Mesenchymal stem cell (in vitro differentiated cells and primary cell): ENCODE measurements at regions not wholly inside any gene's neighbourhood (a gene's known extent, or its start where the extent isn't known, plus 50 kb on each side); places are given as distances from the start of the nearest gene placed in this dataset.

Experiments
- DNase-seq: peaks from one replicate; pipeline ENCODE4 v3.0.0-alpha.2; 2013
- H2AFZ ChIP-seq: one replicate; pipeline ENCODE4 v1.6.1; 2013; ENCODE audit warnings: low read depth, mild to moderate bottlenecking, control low read depth, inconsistent platforms, low read length, moderate library complexity
- H2AK5ac ChIP-seq: 2 replicates; pipeline ENCODE4 v1.6.1; 2013; ENCODE audit warnings: low read length, moderate library complexity, mild to moderate bottlenecking, inconsistent platforms; ENCODE audit not compliant: severe bottlenecking
- H2BK120ac ChIP-seq: one replicate; pipeline ENCODE4 v1.6.1; 2013; ENCODE audit warnings: low read depth, mild to moderate bottlenecking, inconsistent platforms, low read length, moderate library complexity
- H2BK12ac ChIP-seq, 2 experiments: one replicate each; pipeline ENCODE4 v1.6.1; 2013; ENCODE audit warnings: inconsistent platforms in 2 of 2, low read length in 2 of 2, mild to moderate bottlenecking in 2 of 2, moderate library complexity in 2 of 2, control low read depth in 1 of 2
- H2BK15ac ChIP-seq: one replicate; pipeline ENCODE4 v1.6.1; 2013; ENCODE audit warnings: mild to moderate bottlenecking, low read depth, inconsistent platforms; ENCODE audit not compliant: poor library complexity, severe bottlenecking
- H2BK5ac ChIP-seq: 2 replicates; pipeline ENCODE4 v1.6.1; 2013; ENCODE audit warnings: low read depth, mild to moderate bottlenecking, low read length, control low read depth, inconsistent platforms; ENCODE audit not compliant: poor library complexity, severe bottlenecking
- H3K14ac ChIP-seq, 2 experiments: one replicate each; pipeline ENCODE4 v1.6.1; 2013; ENCODE audit warnings: inconsistent platforms in 2 of 2, low read length in 2 of 2, control low read depth in 1 of 2, mild to moderate bottlenecking in 1 of 2, moderate library complexity in 1 of 2
- H3K18ac ChIP-seq, 2 experiments: one replicate each; pipeline ENCODE4 v1.6.1; 2013; ENCODE audit warnings: inconsistent platforms in 2 of 2, low read length in 2 of 2, control low read depth in 1 of 2, low read depth in 1 of 2, mild to moderate bottlenecking in 1 of 2
- H3K23ac ChIP-seq, 2 experiments: one replicate each; pipeline ENCODE4 v1.6.1; 2013; ENCODE audit warnings: inconsistent platforms in 2 of 2, low read length in 2 of 2, mild to moderate bottlenecking in 2 of 2, moderate library complexity in 2 of 2, control low read depth in 1 of 2
- H3K27ac ChIP-seq: 2 replicates; pipeline ENCODE4 v1.5.1; 2013; ENCODE audit warnings: mild to moderate bottlenecking, moderate library complexity, low read length, control low read depth, inconsistent platforms; ENCODE audit not compliant: poor library complexity, severe bottlenecking
- H3K27me3 ChIP-seq, 2 experiments: 2 replicates each; pipeline versions ENCODE4 v1.6.1 to v1.7.0; 2013; ENCODE audit warnings: low read length in 2 of 2, mild to moderate bottlenecking in 2 of 2, moderate library complexity in 2 of 2, control low read depth in 1 of 2, inconsistent platforms in 1 of 2; ENCODE audit not compliant: control insufficient read depth in 1 of 2, insufficient read depth in 1 of 2
- H3K36me3 ChIP-seq, 2 experiments: 2 replicates each; pipeline versions ENCODE4 v1.6.1 to v1.7.0; 2013; ENCODE audit warnings: low read length in 2 of 2, control low read depth in 1 of 2, inconsistent platforms in 1 of 2, low read depth in 1 of 2, mild to moderate bottlenecking in 1 of 2; ENCODE audit not compliant: insufficient read depth in 2 of 2, control insufficient read depth in 1 of 2
- H3K4ac ChIP-seq, 2 experiments: one replicate each; pipeline ENCODE4 v1.6.1; 2013; ENCODE audit warnings: inconsistent platforms in 2 of 2, low read length in 2 of 2, mild to moderate bottlenecking in 2 of 2, moderate library complexity in 2 of 2, control low read depth in 1 of 2, low read depth in 1 of 2
- H3K4me1 ChIP-seq: 2 replicates; pipeline ENCODE4 v1.6.1; 2013; ENCODE audit warnings: low read depth, low read length, control low read depth; ENCODE audit not compliant: control insufficient read depth, insufficient read depth
- H3K4me2 ChIP-seq: 2 replicates; pipeline ENCODE4 v1.6.1; 2013; ENCODE audit warnings: low read length, mild to moderate bottlenecking, inconsistent platforms; ENCODE audit not compliant: poor library complexity, severe bottlenecking
- H3K4me3 ChIP-seq, 2 experiments: 2 replicates each; pipeline versions ENCODE4 v1.5.1 to v1.7.0; 2013; ENCODE audit warnings: low read length in 2 of 2, mild to moderate bottlenecking in 2 of 2, control low read depth in 1 of 2, low read depth in 1 of 2; ENCODE audit not compliant: insufficient read depth in 1 of 2
- H3K79me1 ChIP-seq: replicated peaks from 2 replicates; pipeline ENCODE4 v1.6.1; 2013; ENCODE audit warnings: mild to moderate bottlenecking, control low read depth, low read length, inconsistent platforms; ENCODE audit not compliant: poor library complexity, severe bottlenecking
- H3K9ac ChIP-seq: 2 replicates; pipeline ENCODE4 v1.7.0; 2013; ENCODE audit warnings: mild to moderate bottlenecking, low read length, moderate library complexity
- H3K9me3 ChIP-seq: 2 replicates; pipeline ENCODE4 v1.7.0; 2013; ENCODE audit warnings: mild to moderate bottlenecking, low read length; ENCODE audit not compliant: control insufficient read depth
- H4K8ac ChIP-seq: one replicate; pipeline ENCODE4 v1.6.1; 2013; ENCODE audit warnings: inconsistent platforms, mild to moderate bottlenecking, low read length, moderate library complexity
- H4K91ac ChIP-seq: one replicate; pipeline ENCODE4 v1.6.1; 2013; ENCODE audit warnings: mild to moderate bottlenecking, low read length, inconsistent platforms
- WGBS: methylation state at CpG from one replicate; pipeline ENCODE4 v1.1.7; 2013; ENCODE audit warnings: mixed read lengths; 5-methylcytosine and 5-hydroxymethylcytosine counted together

GRCh38 chr6:9192405-9192909, 757.1 kb upstream of the SLC35B3 start:
- Histone ChIP-seq H2BK5ac (no peak overlapping the region), H3K4me1 (peaks cover 1% of the 10 kb centered on the region), H2AK5ac (no peak overlapping the region), H3K27ac (no peak overlapping the region), H3K4me3 (no peak overlapping the region), H2BK120ac (no peak overlapping the region), H3K9me3 (no peaks in the 10 kb centered on the region), H2AFZ (no peak overlapping the region), H4K91ac (no peak overlapping the region), H3K4ac (no peak overlapping the region), H3K27me3 (no peaks in the 10 kb centered on the region), H3K18ac (no peak overlapping the region), H3K36me3 (no peaks in the 10 kb centered on the region), H2BK12ac (no peak overlapping the region), H3K79me1 (no peaks in the 10 kb centered on the region), H3K9ac (no peak overlapping the region), H3K4me2 (no peak overlapping the region), H3K14ac (no peak overlapping the region), H3K23ac (no peak overlapping the region), H4K8ac (no peak overlapping the region), H2BK15ac (no peak overlapping the region)
- 99% methylated on average over 2 of the region's 4 CpGs for WGBS
- DNase-seq, result no peak

DNA sequence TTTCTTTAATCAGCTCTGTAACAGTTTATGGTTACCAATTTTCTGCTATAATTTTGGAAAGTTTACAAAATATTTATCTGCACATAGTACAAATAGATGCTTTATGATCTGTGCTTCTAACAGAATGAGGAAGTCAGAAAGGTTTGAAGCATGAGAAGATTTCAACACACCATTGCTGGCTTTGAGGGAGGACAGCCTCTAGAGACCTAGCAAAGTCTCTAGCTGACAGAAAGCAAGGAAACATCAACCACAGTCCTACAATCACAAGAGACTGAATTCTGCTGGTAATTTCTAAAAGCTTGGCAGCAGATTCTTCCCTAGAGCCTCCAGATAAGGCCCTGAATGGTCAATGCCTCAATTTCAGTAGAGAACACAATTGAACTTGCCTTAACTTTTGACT, 750.8 kb upstream of the SLC35B3 start:
- DNase-seq, result no peak
- no peak overlapping the region for H4K8ac ChIP-seq

GRCh38 chr6:9178071-9178470, 742.7 kb upstream of the SLC35B3 start:
- Histone ChIP-seq H3K4ac (no peak overlapping the region), H4K91ac (no peak overlapping the region), H2BK5ac (no peak overlapping the region), H3K18ac (no peak overlapping the region), H3K4me1 (no peaks in the 10 kb centered on the region), H3K9ac (no peak overlapping the region), H4K8ac (no peak overlapping the region), H3K4me3 (no peak overlapping the region), H3K23ac (no peak overlapping the region), H2BK15ac (no peak overlapping the region), H2BK12ac (no peak overlapping the region), H3K27me3 (no peaks in the 10 kb centered on the region), H3K14ac (no peak overlapping the region), H2BK120ac (no peak overlapping the region), H3K27ac (no peak overlapping the region), H3K36me3 (no peaks in the 10 kb centered on the region), H2AK5ac (no peak overlapping the region), H3K9me3 (no peaks in the 10 kb centered on the region), H3K4me2 (no peak overlapping the region), H2AFZ (no peak overlapping the region), H3K79me1 (no peaks in the 10 kb centered on the region)
- WGBS, result 70% methylated on average over 2 of the region's 2 CpGs
- DNase-seq, result no peak

More for the DNA sequence above, 750.8 kb upstream of the SLC35B3 start:
- Histone ChIP-seq H3K18ac (no peak overlapping the region), H3K23ac (no peak overlapping the region), H2AK5ac (no peak overlapping the region), H2BK5ac (no peak overlapping the region), H2BK120ac (no peak overlapping the region), H3K4ac (no peak overlapping the region), H3K14ac (no peak overlapping the region), H4K91ac (no peak overlapping the region), H3K9ac (no peak overlapping the region), H3K27ac (no peak overlapping the region), H3K4me1 (peaks cover 1% of the 10 kb centered on the region), H3K9me3 (no peaks in the 10 kb centered on the region), H2AFZ (no peak overlapping the region), H3K4me2 (no peak overlapping the region), H2BK12ac (no peak overlapping the region), H3K36me3 (no peaks in the 10 kb centered on the region), H3K79me1 (no peaks in the 10 kb centered on the region), H2BK15ac (no peak overlapping the region), H3K4me3 (no peak overlapping the region), H3K27me3 (no peaks in the 10 kb centered on the region)

DNA sequence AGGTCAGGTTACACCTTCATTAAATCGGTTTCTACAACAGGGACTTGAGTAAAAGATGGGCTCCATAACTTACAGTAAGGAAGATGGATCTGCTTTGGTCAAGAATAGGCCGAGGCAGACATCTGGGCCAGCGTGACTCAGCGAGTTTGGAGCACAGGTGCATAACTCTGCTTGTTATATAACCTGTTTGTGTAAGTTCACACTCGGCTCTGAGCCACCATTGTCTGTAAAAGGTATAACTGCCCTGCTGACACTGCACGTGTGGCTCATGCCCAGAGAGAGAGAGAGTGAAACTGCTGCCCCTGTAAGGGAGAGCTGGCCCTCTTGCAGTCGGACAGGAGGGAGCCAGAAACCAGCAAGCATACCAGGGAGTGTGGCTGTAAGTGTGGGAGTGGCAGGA, 737.9 kb upstream of the SLC35B3 start:
- Histone ChIP-seq H3K18ac (no peak overlapping the region), H2BK5ac (no peak overlapping the region), H3K14ac (no peak overlapping the region), H3K4me3 (no peak overlapping the region), H3K79me1 (no peaks in the 10 kb centered on the region), H2AK5ac (no peak overlapping the region), H3K4me1 (no peaks in the 10 kb centered on the region), H3K23ac (no peak overlapping the region), H2BK120ac (no peak overlapping the region), H2BK12ac (no peak overlapping the region), H3K9me3 (no peaks in the 10 kb centered on the region), H3K9ac (no peak overlapping the region), H3K4me2 (no peak overlapping the region), H3K27ac (no peak overlapping the region), H2AFZ (no peak overlapping the region), H3K4ac (no peak overlapping the region), H3K36me3 (no peaks in the 10 kb centered on the region), H4K91ac (peak overlapping the region; percentile 25), H4K8ac (no peak overlapping the region), H3K27me3 (no peaks in the 10 kb centered on the region), H2BK15ac (no peak overlapping the region)
- whole genome bisulfite sequencing, result 66% methylated on average over 7 of the region's 7 CpGs
- no peak for DNase-seq
